WERI-Rb-1 (cell line): ENCODE measurements at regions not wholly inside any gene's neighbourhood (a gene's known extent, or its start where the extent isn't known, plus 50 kb on each side); places are given as distances from the start of the nearest gene placed in this dataset.

Experiments
- DNase-seq: peaks from one replicate; pipeline ENCODE4 v3.0.0-alpha.2; 2020
- H3K27ac ChIP-seq: fragments of 250-450 bp; sonication (Bioruptor Pico); 2 replicates; pipeline ENCODE4 v1.5.1; 2020; ENCODE audit warnings: mild to moderate bottlenecking, moderate library complexity
- H3K27me3 ChIP-seq: fragments of 250-450 bp; sonication (Bioruptor Pico); 2 replicates; pipeline ENCODE4 v1.5.1; 2021; ENCODE audit warnings: mild to moderate bottlenecking, low read depth, moderate library complexity; ENCODE audit not compliant: insufficient read depth, severe bottlenecking
- H3K36me3 ChIP-seq: fragments of 250-450 bp; sonication (Bioruptor Pico); 2 replicates; pipeline ENCODE4 v1.5.1; 2020; ENCODE audit warnings: mild to moderate bottlenecking, moderate library complexity
- H3K4me3 ChIP-seq: 2 replicates; pipeline ENCODE4 v1.5.1; 2011; ENCODE audit warnings: low read depth, mild to moderate bottlenecking, control low read depth, low read length
- H3K9me3 ChIP-seq: fragments of 250-450 bp; sonication (Bioruptor Pico); 2 replicates; pipeline ENCODE4 v1.5.1; 2021; ENCODE audit warnings: mild to moderate bottlenecking, moderate library complexity; ENCODE audit not compliant: severe bottlenecking
- TF ChIP-seq, protein P1 (sequence below): IDR thresholded peaks from 2 replicates; pipeline ENCODE4 v1.5.1; 2011; ENCODE audit warnings: low read depth, mild to moderate bottlenecking, control low read depth, inconsistent platforms, low read length

DNA sequence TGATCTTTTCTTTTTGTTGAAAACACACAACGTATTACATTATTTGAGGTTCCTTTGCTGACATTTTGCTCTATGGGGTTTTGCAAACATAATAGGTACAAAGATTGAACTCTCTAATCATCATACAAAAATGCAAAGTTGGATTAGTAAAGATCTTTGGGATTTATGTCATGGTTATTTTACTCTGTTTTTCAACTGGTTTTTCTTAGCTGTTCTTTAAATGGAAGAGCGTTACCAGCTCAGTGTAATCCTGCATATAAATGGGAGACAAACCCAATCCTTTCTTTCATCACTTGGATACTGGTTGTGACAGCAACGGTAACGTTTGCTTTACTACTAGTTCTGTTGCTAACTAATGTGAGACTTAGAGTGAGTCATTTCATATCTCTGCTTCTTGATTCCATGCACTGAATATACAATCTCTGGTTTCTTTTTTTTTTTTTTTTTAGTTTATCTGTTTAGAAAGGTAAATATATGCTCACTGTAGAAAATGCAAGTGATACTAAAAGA lies 104.9 kb upstream of the NOVA1 start:
- Histone ChIP-seq H3K27me3 (no peaks in the 10 kb centered on the region), H3K9me3 (no peaks in the 10 kb centered on the region), H3K36me3 (no peaks in the 10 kb centered on the region), H3K4me3 (no peak overlapping the region), H3K27ac (no peak overlapping the region)
- TF ChIP-seq, protein P1, sequence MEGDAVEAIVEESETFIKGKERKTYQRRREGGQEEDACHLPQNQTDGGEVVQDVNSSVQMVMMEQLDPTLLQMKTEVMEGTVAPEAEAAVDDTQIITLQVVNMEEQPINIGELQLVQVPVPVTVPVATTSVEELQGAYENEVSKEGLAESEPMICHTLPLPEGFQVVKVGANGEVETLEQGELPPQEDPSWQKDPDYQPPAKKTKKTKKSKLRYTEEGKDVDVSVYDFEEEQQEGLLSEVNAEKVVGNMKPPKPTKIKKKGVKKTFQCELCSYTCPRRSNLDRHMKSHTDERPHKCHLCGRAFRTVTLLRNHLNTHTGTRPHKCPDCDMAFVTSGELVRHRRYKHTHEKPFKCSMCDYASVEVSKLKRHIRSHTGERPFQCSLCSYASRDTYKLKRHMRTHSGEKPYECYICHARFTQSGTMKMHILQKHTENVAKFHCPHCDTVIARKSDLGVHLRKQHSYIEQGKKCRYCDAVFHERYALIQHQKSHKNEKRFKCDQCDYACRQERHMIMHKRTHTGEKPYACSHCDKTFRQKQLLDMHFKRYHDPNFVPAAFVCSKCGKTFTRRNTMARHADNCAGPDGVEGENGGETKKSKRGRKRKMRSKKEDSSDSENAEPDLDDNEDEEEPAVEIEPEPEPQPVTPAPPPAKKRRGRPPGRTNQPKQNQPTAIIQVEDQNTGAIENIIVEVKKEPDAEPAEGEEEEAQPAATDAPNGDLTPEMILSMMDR, result no peak
- DNase-seq, result no peak

DNA sequence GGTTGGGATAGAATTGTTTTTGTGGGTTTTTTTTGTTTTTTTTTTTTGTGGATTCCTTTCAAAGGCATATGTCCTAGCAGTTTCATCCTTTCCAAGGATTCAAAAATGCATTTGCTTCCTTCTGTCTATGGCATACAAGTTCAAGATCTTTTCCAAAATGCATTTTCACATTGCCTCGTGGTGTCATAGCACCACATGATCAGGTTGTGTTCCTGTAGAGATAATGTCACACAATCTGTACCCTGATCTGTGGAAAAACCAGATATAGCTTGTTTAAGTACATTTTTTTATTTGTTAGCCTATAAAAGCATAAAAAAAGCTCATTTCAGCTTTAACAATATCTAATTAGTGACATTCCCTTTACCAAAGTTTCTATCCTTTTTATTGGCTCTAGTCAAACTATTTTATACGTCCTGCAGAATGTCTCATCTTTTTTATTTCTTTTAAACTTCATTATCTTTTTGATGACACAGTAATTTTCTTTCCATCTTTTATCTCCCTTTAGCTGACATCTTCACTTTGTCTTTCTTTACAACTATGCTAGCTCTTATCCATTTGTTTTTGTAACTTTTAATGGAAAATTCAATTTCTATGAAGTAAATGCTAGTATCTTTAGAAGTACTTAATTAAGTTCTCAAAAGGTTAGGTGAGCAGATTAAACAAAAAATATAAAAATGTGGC lies 106.0 kb upstream of the NOVA1 start:
- Histone ChIP-seq H3K27ac (no peak overlapping the region), H3K27me3 (no peaks in the 10 kb centered on the region), H3K36me3 (no peaks in the 10 kb centered on the region), H3K4me3 (no peak overlapping the region), H3K9me3 (no peaks in the 10 kb centered on the region)
- DNase-seq, result no peak
- TF ChIP-seq, protein P1, result no peak

DNA sequence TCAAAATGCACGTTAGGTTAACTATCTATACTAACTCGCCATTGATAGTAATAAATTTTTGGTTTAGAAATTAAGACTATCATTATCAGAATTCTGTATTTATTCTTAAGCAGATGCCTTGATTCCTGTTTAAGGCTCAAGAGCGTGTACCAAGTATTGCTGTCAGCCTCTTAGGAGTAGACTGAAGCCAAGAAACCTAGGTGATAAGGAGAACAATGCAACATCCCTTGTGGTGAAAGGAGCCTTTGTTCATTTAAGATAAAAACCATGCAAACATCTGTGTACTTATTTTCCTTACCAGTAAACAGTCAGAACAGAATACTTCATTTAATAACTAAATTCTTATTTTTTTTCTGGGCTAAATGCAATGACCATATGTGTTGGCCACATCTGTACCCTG lies 109.4 kb upstream of the NOVA1 start:
- Histone ChIP-seq H3K9me3 (no peaks in the 10 kb centered on the region), H3K27me3 (no peaks in the 10 kb centered on the region), H3K4me3 (no peak overlapping the region), H3K36me3 (no peaks in the 10 kb centered on the region), H3K27ac (no peak overlapping the region)
- DNase-seq, result no peak
- TF ChIP-seq, protein P1, result no peak

DNA sequence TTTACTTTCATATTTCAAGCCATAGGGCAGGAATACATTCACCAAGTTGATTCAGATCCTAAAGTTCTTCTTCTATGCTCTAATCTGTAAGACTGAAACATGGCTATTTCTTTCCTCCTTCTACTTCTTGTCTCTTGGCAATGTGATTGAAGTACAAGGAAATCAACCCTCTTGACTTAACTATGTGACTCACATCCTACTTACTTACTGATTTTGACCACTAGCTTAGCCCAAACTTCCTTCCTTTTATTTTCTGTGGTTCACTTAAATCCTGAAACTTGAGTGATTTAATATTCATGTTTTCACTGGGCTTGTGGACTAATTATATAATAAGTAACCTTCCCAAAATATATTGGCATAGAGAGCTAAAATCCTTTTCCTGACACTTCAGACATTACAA lies 111.2 kb upstream of the NOVA1 start:
- no peak overlapping the region for H3K27ac ChIP-seq
- no peaks in the 10 kb centered on the region for H3K27me3 ChIP-seq
- no peak overlapping the region for H3K4me3 ChIP-seq
- DNase-seq, result no peak
- H3K9me3 ChIP-seq, result no peaks in the 10 kb centered on the region
- no peaks in the 10 kb centered on the region for H3K36me3 ChIP-seq
- TF ChIP-seq, protein P1, result no peak

DNA sequence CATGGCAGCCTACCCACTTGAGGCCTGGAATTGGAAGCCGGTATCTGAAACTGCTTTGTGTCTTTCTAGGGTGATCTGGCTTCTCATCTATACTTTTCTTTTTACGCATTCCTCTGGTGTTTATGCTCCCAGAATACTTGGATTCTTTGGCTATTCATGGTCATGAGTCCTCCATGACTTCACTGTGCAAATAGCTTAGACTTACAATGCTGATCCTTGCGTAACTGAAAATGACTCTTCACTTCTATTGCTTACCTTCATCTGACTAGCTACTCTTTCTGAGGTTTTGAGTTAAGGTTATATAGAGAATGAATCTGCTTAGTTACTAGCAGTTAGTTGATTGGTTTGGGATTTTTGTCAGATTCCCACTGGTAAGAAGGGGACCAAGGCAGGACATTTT lies 121.7 kb upstream of the NOVA1 start:
- TF ChIP-seq, protein P1, result no peak
- DNase-seq, result no peak
- H3K36me3 ChIP-seq, result no peaks in the 10 kb centered on the region
- H3K27me3 ChIP-seq, result no peaks in the 10 kb centered on the region
- H3K9me3 ChIP-seq, result no peaks in the 10 kb centered on the region
- no peak overlapping the region for H3K27ac ChIP-seq
- H3K4me3 ChIP-seq, result no peak overlapping the region

DNA sequence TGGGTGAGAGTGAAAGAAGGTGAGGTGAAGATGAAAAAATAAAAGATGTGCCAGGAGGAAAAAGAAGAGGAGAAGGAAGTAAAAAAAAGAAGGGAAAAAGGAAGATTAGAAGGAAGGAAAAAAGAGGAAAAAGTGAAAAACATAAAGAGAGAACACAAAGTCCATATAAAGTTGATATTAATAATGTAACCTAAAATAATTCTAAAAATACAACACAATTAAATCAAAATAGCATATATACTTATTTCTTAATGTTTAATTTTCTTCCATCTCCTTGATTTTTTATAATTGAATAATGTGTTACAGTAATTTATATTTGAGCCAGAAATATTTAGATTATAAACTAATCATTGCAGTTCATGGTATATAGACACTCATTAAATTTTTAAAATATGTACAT lies 124.4 kb upstream of the NOVA1 start:
- Histone ChIP-seq H3K27me3 (no peaks in the 10 kb centered on the region), H3K36me3 (no peaks in the 10 kb centered on the region), H3K4me3 (no peak overlapping the region), H3K27ac (no peak overlapping the region), H3K9me3 (no peaks in the 10 kb centered on the region)
- no peak for DNase-seq
- TF ChIP-seq, protein P1, result no peak
